HG02763 (cell line): ENCODE measurements at regions not wholly inside any gene's neighbourhood (a gene's known extent, or its start where the extent isn't known, plus 50 kb on each side); places are given as distances from the start of the nearest gene placed in this dataset.
"Not testable (repeated sequence)": the region's sequence is repeated elsewhere in the genome, so short reads cannot be mapped to it uniquely, and the experiment has no call there.

Source experiments
- ATAC-seq: cut with Tn5 transposase; IDR thresholded peaks from one replicate; pipeline ENCODE4 v1.9.1; 2021; ENCODE audit warnings: mild to moderate bottlenecking, moderate library complexity; ENCODE audit not compliant: unreplicated experiment

- no peak for ATAC-seq
Observed at GRCh38 chr3:148450819-148451218, 246.9 kb upstream of the AGTR1 start.

DNA sequence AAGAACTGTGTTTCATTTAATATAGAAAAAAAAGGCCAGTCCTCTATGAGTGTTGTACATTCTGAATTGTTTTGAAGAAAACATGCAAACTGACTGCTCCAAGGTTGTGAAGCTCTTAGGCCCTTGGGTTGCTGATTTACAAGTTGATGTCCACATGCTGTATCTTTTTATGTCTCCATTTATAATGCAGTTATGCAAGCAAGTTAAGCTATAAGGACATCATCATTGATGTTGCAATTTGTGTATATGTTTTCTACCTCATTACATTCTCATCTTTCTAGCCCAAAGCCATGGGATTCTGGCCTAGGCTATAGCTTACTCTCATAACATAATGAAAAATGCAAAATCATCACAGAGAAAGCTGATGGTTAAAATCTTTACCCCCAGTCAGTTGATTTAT lies 245.7 kb upstream of the AGTR1 start:
- no peak for ATAC-seq

- no peak for ATAC-seq
Observed at GRCh38 chr3:148453781-148454191, 243.9 kb upstream of the AGTR1 start.

DNA sequence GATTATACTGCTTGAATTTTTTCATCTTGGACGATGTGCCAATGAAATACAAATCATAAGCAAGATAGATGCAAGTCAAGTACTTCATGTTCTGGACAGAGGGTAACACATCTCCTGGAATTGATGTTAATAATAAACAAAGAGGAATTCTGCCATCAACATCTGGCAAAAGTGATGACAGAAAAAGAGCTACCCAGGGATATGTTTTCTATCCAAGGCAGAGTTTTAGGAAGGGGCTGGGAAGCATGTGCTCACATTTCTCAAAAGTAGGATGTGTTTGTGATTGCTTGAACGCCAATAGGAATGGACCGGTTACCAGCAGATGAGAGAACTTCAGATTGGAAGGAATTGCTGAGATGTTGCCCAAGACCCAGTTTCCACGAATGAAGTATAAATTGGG lies 242.6 kb upstream of the AGTR1 start:
- no peak for ATAC-seq

GRCh38 chr3:148457886-148458285 lies 239.8 kb upstream of the AGTR1 start:
- ATAC-seq: no peak

DNA sequence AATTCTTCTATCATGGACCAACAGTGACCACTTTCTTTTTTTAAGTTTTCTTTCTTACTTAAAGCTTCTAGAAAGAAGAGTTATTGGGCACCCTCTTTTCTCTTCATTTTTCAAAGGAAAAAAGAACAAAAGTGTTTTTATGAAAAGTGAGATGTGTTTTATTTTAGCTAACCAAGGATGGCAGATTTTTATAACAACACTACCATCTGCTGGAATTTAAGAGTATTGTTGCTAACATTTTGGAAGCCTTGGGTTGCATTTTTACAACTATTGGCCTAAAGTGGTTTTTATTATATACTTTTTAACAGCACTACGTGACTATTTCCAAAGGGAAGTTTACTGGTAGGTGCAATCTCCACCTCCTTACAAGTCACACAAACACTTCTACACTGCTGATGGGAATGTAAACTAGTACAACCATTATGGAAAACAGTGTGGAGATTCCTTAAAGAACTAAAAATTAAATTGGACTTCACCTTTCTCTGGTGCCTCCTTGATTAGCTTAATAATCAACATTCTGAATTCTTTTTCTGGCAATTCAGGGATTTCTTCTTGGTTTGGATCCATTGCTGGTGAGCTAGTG lies 237.7 kb upstream of the AGTR1 start:
- ATAC-seq: no peak

- ATAC-seq: no peak
Observed at GRCh38 chr3:148460686-148461085, 237.0 kb upstream of the AGTR1 start.

- ATAC-seq: no peak
Observed at GRCh38 chr3:148464246-148464645, 233.5 kb upstream of the AGTR1 start.

DNA sequence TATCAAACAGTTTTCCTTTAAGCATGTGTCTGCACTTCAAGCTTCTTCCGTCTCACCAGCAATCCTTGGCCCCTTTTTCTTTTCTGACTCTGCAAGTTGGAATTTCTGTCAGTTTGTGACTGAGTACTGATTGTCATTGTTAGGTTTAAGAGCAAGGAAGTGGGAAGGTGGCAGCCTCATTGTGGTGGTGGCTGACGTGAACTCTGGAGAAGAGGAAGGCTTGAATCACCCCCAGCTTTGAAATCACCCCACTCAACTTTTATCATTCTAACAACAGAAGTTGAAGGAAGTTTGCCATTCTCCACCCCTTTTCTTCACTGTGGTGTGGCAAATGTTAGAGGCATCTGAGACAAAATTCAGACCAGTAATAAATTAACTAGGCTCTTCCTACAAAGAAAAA lies 231.6 kb upstream of the AGTR1 start:
- no peak for ATAC-seq

DNA sequence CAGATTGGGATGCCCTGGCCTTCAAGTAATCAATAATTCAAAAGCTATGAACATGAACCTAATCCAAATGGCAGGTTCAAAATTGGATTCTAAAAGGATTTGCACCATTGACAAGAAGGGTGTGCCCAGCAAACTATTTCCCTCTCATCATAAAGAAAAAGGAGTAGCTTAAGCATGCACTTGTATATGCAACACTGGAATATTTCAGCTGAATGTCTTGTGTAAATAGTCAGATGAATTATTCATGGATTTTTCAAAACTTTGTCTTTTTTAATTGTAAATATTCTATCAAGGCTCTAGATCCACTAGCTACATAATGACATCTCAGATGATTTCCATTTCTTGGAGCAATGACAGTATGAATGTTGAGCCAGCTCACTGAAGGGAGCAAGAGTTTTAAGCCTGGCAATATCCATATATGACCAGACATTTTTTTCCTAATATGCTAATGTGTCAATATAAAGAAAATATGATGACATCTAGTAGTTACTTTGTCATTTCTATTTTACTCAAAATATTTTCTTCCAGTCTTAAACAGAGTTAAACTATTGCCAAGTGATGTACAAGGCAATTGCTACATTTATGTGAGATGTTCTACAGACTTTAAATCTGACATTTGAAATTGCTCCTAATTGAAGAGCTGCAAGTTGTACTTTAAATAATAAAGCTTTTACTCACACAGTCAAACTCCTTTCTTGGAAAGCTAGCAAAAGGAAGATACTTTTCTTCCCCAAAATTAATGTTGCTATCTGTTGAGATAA lies 230.5 kb upstream of the AGTR1 start:
- ATAC-seq: no peak

DNA sequence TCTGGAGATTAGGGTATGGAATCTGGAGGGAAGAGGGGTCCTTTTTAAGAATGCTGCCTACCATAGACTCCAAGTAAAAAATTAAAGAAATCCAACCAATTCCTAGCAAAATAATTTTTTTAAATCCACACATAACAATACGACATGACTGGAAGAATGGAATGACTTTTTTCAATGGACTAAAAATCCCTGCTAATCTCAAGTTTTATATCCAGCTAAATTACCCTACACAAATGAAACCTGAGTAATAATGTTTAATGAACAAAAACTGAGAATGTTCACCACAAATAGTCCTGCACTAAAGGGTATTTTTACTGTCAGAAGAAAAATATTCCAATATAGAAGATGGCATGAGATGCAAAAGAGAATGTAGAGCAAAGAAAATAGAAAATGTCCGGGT lies 220.3 kb upstream of the AGTR1 start:
- no peak for ATAC-seq

- ATAC-seq: no peak
Observed at GRCh38 chr3:148493631-148494030, 204.1 kb upstream of the AGTR1 start.

GRCh38 chr3:148494451-148494850 lies 203.3 kb upstream of the AGTR1 start:
- no peak for ATAC-seq

DNA sequence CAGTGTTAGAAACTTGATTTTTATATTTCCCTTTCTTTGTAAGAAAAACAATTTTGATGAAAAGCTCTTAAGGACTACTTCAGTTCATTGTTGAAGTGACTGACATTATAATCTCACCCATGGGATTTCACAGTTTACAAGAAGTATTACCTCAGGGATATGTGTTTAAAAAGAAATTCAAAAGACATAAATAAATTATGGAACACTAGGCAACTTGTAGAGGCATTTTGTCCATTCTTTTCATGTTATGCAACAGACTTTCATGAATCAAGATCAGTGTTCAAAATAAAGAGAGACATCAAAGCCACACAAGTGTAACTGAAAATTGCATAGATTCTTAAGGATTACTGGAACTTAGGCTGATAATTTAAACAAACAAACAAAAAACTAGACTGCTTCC lies 196.8 kb upstream of the AGTR1 start:
- no peak for ATAC-seq

DNA sequence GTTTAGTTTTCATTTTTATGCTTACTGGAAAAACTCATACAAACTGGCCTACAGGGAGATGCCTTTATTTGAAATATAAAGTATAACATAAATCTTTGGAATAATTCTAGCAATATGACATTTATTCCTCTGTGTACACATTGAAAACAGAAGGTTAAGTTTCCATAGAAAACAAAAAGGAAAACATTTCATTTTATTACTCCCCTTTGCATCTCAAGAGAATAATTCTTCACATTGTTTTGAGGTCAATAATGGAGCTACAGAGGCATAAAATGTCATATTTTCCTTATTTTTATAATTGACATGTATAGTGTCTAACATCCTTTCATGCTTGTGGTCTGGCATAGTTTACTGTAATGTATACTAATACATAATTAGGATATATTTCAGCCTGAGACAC lies 187.6 kb upstream of the AGTR1 start:
- no peak for ATAC-seq

DNA sequence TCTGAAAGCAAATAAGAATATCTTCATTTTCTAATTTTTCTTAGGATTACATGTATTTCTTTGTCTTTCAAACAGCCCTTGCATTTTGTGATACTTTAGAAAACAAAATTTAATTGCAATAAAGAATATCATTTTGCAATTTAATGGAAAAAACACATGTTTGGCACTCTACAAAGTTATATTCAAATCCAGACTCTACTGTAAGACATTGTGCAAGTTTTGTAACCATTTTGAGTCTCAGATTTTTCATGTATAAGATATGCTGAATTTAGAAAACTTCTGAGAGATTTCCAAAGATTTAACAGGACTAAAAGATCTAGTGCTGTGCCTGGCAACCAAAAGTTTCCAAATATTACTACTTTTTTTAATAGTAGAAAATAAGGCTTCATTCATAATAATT lies 187.1 kb upstream of the AGTR1 start:
- no peak for ATAC-seq

GRCh38 chr3:148512648-148513047 lies 185.1 kb upstream of the AGTR1 start:
- ATAC-seq: no peak

- ATAC-seq: no peak
Observed at GRCh38 chr3:148513096-148513543, 184.6 kb upstream of the AGTR1 start.

GRCh38 chr3:148518520-148518919 lies 179.2 kb upstream of the AGTR1 start:
- ATAC-seq: no peak

- ATAC-seq: not testable (repeated sequence)
Observed at GRCh38 chr3:148525621-148526020, 172.1 kb upstream of the AGTR1 start.

DNA sequence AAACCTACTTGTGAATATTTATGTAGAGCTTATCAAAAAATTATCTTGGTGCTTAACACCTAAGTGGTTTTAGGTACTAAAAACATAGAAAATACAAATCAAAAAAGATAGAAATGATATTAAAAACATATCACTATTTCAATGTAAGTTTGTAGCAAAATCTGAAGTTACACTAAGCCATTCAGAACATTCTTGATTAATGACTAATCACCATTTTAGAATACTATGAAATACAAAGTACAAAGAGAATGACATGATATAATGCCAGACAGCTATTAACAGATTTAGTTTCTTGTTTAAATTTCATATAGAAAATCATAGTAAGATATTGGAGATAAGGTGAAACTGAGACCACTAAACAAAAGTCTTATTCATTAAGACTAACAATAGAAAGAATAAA lies 169.7 kb upstream of the AGTR1 start:
- ATAC-seq: no peak

DNA sequence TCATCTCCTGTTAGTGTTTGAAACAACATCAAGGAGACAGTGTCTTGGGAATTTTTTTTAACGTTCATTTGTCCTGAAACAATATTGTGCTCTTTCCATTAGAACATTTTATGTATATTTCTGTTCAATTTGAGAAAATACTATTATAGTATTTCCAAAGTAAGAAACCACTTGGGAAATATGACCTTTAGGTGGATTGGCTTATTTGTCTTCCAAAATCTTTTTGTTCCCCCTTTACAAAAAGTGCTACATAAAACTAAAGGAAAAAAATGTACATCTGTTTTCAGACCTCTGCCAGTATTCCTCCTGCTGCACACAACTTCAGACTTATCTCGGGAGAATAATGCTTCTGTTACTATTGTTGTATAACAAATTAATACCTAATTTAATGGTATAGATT lies 165.9 kb upstream of the AGTR1 start:
- no peak for ATAC-seq

DNA sequence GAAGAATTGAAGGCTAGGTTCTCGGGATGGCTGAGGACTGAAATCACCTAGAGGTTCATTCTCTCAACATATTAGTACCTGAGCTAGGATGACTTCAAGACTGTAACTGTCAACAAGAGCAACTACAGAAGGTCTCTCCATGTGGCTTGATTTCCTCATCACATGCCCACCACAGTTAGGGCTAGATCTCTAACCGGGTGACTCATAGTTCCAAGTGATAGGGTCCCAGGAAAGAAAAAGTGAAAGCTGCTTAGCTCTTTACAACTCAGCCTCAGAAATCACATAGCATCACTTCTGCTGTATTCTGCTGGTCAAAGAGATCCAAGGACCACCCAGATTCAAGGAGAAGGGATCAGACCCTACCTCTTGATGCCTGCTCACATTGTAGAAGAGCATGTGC lies 165.4 kb upstream of the AGTR1 start:
- no peak for ATAC-seq
